Kidney tubule cell (primary cell): ENCODE measurements at regions not wholly inside any gene's neighbourhood (a gene's known extent, or its start where the extent isn't known, plus 50 kb on each side); places are given as distances from the start of the nearest gene placed in this dataset.
A peak's percentile ranks its signal among the peaks of the same experiment; 100 is the strongest.

Experiments used
- DNase-seq: peaks from one replicate; pipeline ENCODE4 v3.0.0-alpha.2; 2018; ENCODE audit warnings: low spot score

GRCh38 chr16:79931721-79932120, 331.2 kb upstream of the MAF start:
- DNase-seq, result no peak

- no peak for DNase-seq
These were observed 328.9 kb upstream of the MAF start for GRCh38 chr16:79929260-79929965.

GRCh38 chr16:79928142-79928873, 327.8 kb upstream of the MAF start:
- DNase-seq, result no peak

- DNase-seq, result no peak
These were observed 326.1 kb upstream of the MAF start for GRCh38 chr16:79926451-79927205.

GRCh38 chr16:79923431-79923830, 322.9 kb upstream of the MAF start:
- no peak for DNase-seq

GRCh38 chr16:79920685-79921084, 320.1 kb upstream of the MAF start:
- DNase-seq, result no peak

- DNase-seq, result no peak
These were observed 318.4 kb upstream of the MAF start for GRCh38 chr16:79918916-79919315.

- DNase-seq, result no peak
These were observed 315.2 kb upstream of the MAF start for GRCh38 chr16:79915761-79916160.

GRCh38 chr16:79914961-79915720, 314.6 kb upstream of the MAF start:
- DNase-seq, result no peak

- DNase-seq, result peak; percentile 55
These were observed 312.2 kb upstream of the MAF start for GRCh38 chr16:79912592-79913310.

GRCh38 chr16:79911660-79912059, 311.1 kb upstream of the MAF start:
- DNase-seq, result no peak

- no peak for DNase-seq
These were observed 309.0 kb upstream of the MAF start for GRCh38 chr16:79909571-79909970.

- DNase-seq, result no peak
These were observed 302.9 kb upstream of the MAF start for GRCh38 chr16:79903471-79903870.

GRCh38 chr16:79902351-79902750, 301.8 kb upstream of the MAF start:
- peak; percentile 61 for DNase-seq

- DNase-seq, result no peak
These were observed 301.0 kb upstream of the MAF start for GRCh38 chr16:79901522-79901921.

GRCh38 chr16:79899716-79900115, 299.2 kb upstream of the MAF start:
- DNase-seq, result no peak

- DNase-seq, result no peak
These were observed 298.8 kb upstream of the MAF start for GRCh38 chr16:79899316-79899715.

GRCh38 chr16:79898703-79899102, 298.2 kb upstream of the MAF start:
- DNase-seq, result no peak

- DNase-seq, result peak; percentile 90
These were observed 297.1 kb upstream of the MAF start for GRCh38 chr16:79897453-79898146.

- no peak for DNase-seq
These were observed 296.5 kb upstream of the MAF start for GRCh38 chr16:79897104-79897452.

- no peak for DNase-seq
These were observed 295.3 kb upstream of the MAF start for GRCh38 chr16:79895917-79896203.
